OCI-LY3 (cell line): ENCODE measurements at regions not wholly inside any gene's neighbourhood (a gene's known extent, or its start where the extent isn't known, plus 50 kb on each side); places are given as distances from the start of the nearest gene placed in this dataset.

ENCODE experiments used
- H2AFZ ChIP-seq: fragments of 200-600, 300-600 bp; shearing (Covaris generic); 2 replicates; pipeline ENCODE4 v1.6.0; 2014; ENCODE audit warnings: antibody characterized with exemption, low read depth, low read length
- H3K27ac ChIP-seq: fragments of 200-600, 300-600 bp; sonication (generic); 2 replicates; pipeline ENCODE4 v1.5.1; 2014; ENCODE audit warnings: mild to moderate bottlenecking, low read length, moderate library complexity, mixed read lengths
- H3K27me3 ChIP-seq: fragments of 200-600, 300-600 bp; sonication (generic); 2 replicates; pipeline ENCODE4 v1.6.1; 2014; ENCODE audit warnings: low read depth, low read length, mixed read lengths
- H3K36me3 ChIP-seq: fragments of 200-600, 300-600 bp; sonication (generic); replicated peaks from 2 replicates; pipeline ENCODE3; 2014; ENCODE audit warnings: low read depth, low read length, mixed read lengths
- H3K4me1 ChIP-seq: fragments of 300-600, 200-600 bp; sonication (generic); 2 replicates; pipeline ENCODE4 v1.6.1; 2014; ENCODE audit warnings: low read length, mixed read lengths
- H3K4me2 ChIP-seq: fragments of 200-600, 300-600 bp; sonication (generic); 2 replicates; pipeline ENCODE4 v1.6.1; 2014; ENCODE audit warnings: low read length, mixed read lengths
- H3K4me3 ChIP-seq: fragments of 300-600, 200-600 bp; sonication (generic); 2 replicates; pipeline ENCODE4 v1.5.1; 2014; ENCODE audit warnings: antibody characterized with exemption, mild to moderate bottlenecking, low read length, moderate library complexity
- H3K79me2 ChIP-seq: fragments of 300-600, 200-600 bp; shearing (Covaris generic); 2 replicates; pipeline ENCODE4 v1.6.1; 2014; ENCODE audit warnings: mild to moderate bottlenecking, low read length, mixed read lengths
- H3K9ac ChIP-seq: fragments of 300-600, 200-600 bp; shearing (Covaris generic); 2 replicates; pipeline ENCODE4 v1.6.0; 2014; ENCODE audit warnings: mild to moderate bottlenecking, low read length, moderate library complexity
- H3K9me3 ChIP-seq: fragments of 200-600, 300-600 bp; shearing (Covaris generic); 2 replicates; pipeline ENCODE4 v1.6.1; 2014; ENCODE audit warnings: low read length, mixed read lengths; ENCODE audit not compliant: insufficient read depth
- H4K20me1 ChIP-seq: fragments of 200-600, 300-600 bp; sonication (generic); 2 replicates; pipeline ENCODE4 v1.6.1; 2016; ENCODE audit warnings: low read length, mixed read lengths; ENCODE audit not compliant: insufficient read depth
- CTCF ChIP-seq: fragments of 200-600, 300-600 bp; sonication (generic); IDR thresholded peaks from 2 replicates; pipeline ENCODE4 v1.5.1; 2014; ENCODE audit warnings: antibody characterized with exemption, low read length, low read depth
- EZH2phosphoT487 ChIP-seq: fragments of 200-600 bp; shearing (Covaris generic); IDR thresholded peaks from 2 replicates; pipeline ENCODE4 v1.6.1; 2018; ENCODE audit warnings: antibody characterized with exemption, mixed run types, low read depth

- Histone ChIP-seq H3K4me2 (no peak overlapping the region), H2AFZ (no peak overlapping the region), H3K79me2 (no peaks in the 10 kb centered on the region), H3K4me1 (no peaks in the 10 kb centered on the region), H3K9me3 (no peaks in the 10 kb centered on the region), H3K9ac (no peak overlapping the region), H3K27me3 (peaks cover 10% of the 10 kb centered on the region; the same call in 1 of the 2 replicates), H4K20me1 (no peaks in the 10 kb centered on the region), H3K36me3 (no peaks in the 10 kb centered on the region), H3K27ac (no peak overlapping the region), H3K4me3 (no peak overlapping the region)
- TF ChIP-seq CTCF (no peak), EZH2phosphoT487 (no peak)
Observed at GRCh38 chr16:82481455-82481854, 145.3 kb upstream of the CDH13 start.

DNA sequence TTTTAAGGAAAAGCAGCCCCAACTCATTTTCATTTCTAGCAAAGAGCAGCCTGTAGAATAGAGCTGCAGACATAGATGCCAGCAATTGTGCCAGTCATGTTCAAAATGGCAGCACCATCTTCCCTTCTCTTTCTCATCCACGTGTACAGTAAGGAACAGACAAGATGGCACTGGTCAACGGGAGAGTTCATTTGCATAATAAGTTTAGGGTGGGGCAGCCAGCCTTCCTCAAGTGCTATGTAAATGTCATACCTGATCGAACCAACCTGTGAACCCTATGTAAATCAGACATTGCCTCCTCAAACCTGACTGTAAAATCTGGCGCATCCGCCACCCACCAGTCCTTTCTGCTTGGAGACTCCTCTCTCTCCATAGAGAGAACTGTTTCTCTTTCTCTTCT, 150.0 kb upstream of the CDH13 start:
- H3K4me3 ChIP-seq, result no peak overlapping the region
- no peaks in the 10 kb centered on the region for H3K4me1 ChIP-seq
- no peak overlapping the region for H3K4me2 ChIP-seq
- H3K9ac ChIP-seq, result no peak overlapping the region
- H3K9me3 ChIP-seq, result no peaks in the 10 kb centered on the region
- H3K27me3 ChIP-seq, result peaks cover 10% of the 10 kb centered on the region; the same call in 1 of the 2 replicates
- TF ChIP-seq EZH2phosphoT487 (no peak), CTCF (no peak)
- no peak overlapping the region for H3K27ac ChIP-seq
- no peaks in the 10 kb centered on the region for H3K36me3 ChIP-seq
- H4K20me1 ChIP-seq, result no peaks in the 10 kb centered on the region
- no peaks in the 10 kb centered on the region for H3K79me2 ChIP-seq
- no peak overlapping the region for H2AFZ ChIP-seq

GRCh38 chr16:82470620-82471152, 156.1 kb upstream of the CDH13 start:
- no peak overlapping the region for H3K9ac ChIP-seq
- no peak overlapping the region for H2AFZ ChIP-seq
- no peaks in the 10 kb centered on the region for H3K79me2 ChIP-seq
- TF ChIP-seq EZH2phosphoT487 (no peak), CTCF (no peak)
- H3K27me3 ChIP-seq, result no peaks in the 10 kb centered on the region; the same call in 1 of the 2 replicates
- no peaks in the 10 kb centered on the region for H3K9me3 ChIP-seq
- H4K20me1 ChIP-seq, result no peaks in the 10 kb centered on the region
- H3K36me3 ChIP-seq, result no peaks in the 10 kb centered on the region
- no peak overlapping the region for H3K27ac ChIP-seq
- no peak overlapping the region for H3K4me2 ChIP-seq
- no peak overlapping the region for H3K4me3 ChIP-seq
- no peaks in the 10 kb centered on the region for H3K4me1 ChIP-seq

- H3K27me3 ChIP-seq, result peaks cover 1% of the 10 kb centered on the region; the same call in 1 of the 2 replicates
- H3K9ac ChIP-seq, result no peak overlapping the region
- no peaks in the 10 kb centered on the region for H3K36me3 ChIP-seq
- no peaks in the 10 kb centered on the region for H4K20me1 ChIP-seq
- H3K79me2 ChIP-seq, result no peaks in the 10 kb centered on the region
- no peak overlapping the region for H3K4me3 ChIP-seq
- no peak overlapping the region for H2AFZ ChIP-seq
- H3K4me2 ChIP-seq, result no peak overlapping the region
- TF ChIP-seq CTCF, result no peak
- TF ChIP-seq EZH2phosphoT487, result no peak
- H3K4me1 ChIP-seq, result no peaks in the 10 kb centered on the region
- no peaks in the 10 kb centered on the region for H3K9me3 ChIP-seq
- H3K27ac ChIP-seq, result no peak overlapping the region
Observed at GRCh38 chr16:82470016-82470415, 156.8 kb upstream of the CDH13 start.
